ENCODE measurements at regions not wholly inside any gene's neighbourhood (a gene's known extent, or its start where the extent isn't known, plus 50 kb on each side); places are given as distances from the start of the nearest gene placed in this dataset.

GRCh38 chr11:70569996-70570692 is 171.8 kb downstream of the CTTN start:
- Histone ChIP-seq H3K4me3 (no peak overlapping the region), H3K27ac (no peak overlapping the region), H3K4me1 (replicated peaks in 1 of 2) (peaks cover 8 to 30% of the 10 kb centered on the region in 2 donors)
- 87 to 100% (median 90%) methylated on average over 1 to 12 of the region's 19 CpGs; no CpG with 5 or more reads in 3 of the 10 experiments for WGBS, 10 experiments
- ATAC-seq (replicated peaks in 6 of 8) = no peak
- in situ Hi-C loops (cut with MboI; ENCODE audit: low pct_unique_long_range_greater_than_20kb in 2 of 9, low sequenced_read_pairs in 9 of 9, unreplicated experiment in 9 of 9) = no loop called here

GRCh38 chr11:70570693-70571395 is 172.5 kb downstream of the CTTN start:
- Histone ChIP-seq H3K4me3 (no peak overlapping the region), H3K27ac (no peak overlapping the region), H3K4me1 (replicated peaks in 1 of 2) (peaks cover 8 to 34% of the 10 kb centered on the region in 2 donors)
- ATAC-seq (replicated peaks in 6 of 8) = no peak
- 44 to 100% (median 80%) methylated on average over 2 to 5 of the region's 11 CpGs; no CpG with 5 or more reads in 6 of the 10 experiments for WGBS, 10 experiments
- in situ Hi-C loops (cut with MboI; ENCODE audit: low pct_unique_long_range_greater_than_20kb in 2 of 9, low sequenced_read_pairs in 9 of 9, unreplicated experiment in 9 of 9) = no loop called here

- Histone ChIP-seq H3K4me3 (no peak overlapping the region), H3K27ac (no peak overlapping the region), H3K4me1 (replicated peaks in 1 of 2) (peaks cover 6 to 24% of the 10 kb centered on the region in 2 donors)
- 60 to 94% methylated on average over 1 to 3 of the region's 18 CpGs; no CpG with 5 or more reads in 8 of the 10 experiments for WGBS, 10 experiments
- ATAC-seq (replicated peaks in 6 of 8) = no peak
- in situ Hi-C loops (cut with MboI; ENCODE audit: low pct_unique_long_range_greater_than_20kb in 2 of 9, low sequenced_read_pairs in 9 of 9, unreplicated experiment in 9 of 9) = no loop called here
These were observed 174.6 kb downstream of the CTTN start for GRCh38 chr11:70572974-70573260.

GRCh38 chr11:70573701-70574151 is 175.4 kb downstream of the CTTN start:
- no peak overlapping the region for H3K4me3 ChIP-seq
- in situ Hi-C loops (cut with MboI; ENCODE audit: low pct_unique_long_range_greater_than_20kb in 2 of 9, low sequenced_read_pairs in 9 of 9, unreplicated experiment in 9 of 9) = no loop called here
- no peak overlapping the region for H3K27ac ChIP-seq
- WGBS, 10 experiments = 30 to 100% (median 79%) methylated on average over 2 to 5 of the region's 13 CpGs; no CpG with 5 or more reads in 4 of the 10 experiments
- no peak for ATAC-seq (replicated peaks in 6 of 8)
- H3K4me1 ChIP-seq (replicated peaks in 1 of 2) = peaks cover 2 to 16% of the 10 kb centered on the region in 2 donors

- in situ Hi-C loops (cut with MboI; ENCODE audit: low pct_unique_long_range_greater_than_20kb in 2 of 9, low sequenced_read_pairs in 9 of 9, unreplicated experiment in 9 of 9) = no loop called here
- H3K27ac ChIP-seq = no peak overlapping the region
- H3K4me3 ChIP-seq = no peak overlapping the region
- 0 to 98% (median 80%) methylated on average over 1 to 10 of the region's 12 CpGs; no CpG with 5 or more reads in 2 of the 10 experiments for WGBS, 10 experiments
- H3K4me1 ChIP-seq (replicated peaks in 1 of 2) = peaks cover 2 to 12% of the 10 kb centered on the region in 2 donors
- ATAC-seq (replicated peaks in 6 of 8) = no peak
These were observed 176.5 kb downstream of the CTTN start for GRCh38 chr11:70574725-70575347.

GRCh38 chr11:70575396-70576060 is 177.2 kb downstream of the CTTN start:
- no peak overlapping the region for H3K4me3 ChIP-seq
- peaks cover 2 to 12% of the 10 kb centered on the region in 2 donors for H3K4me1 ChIP-seq (replicated peaks in 1 of 2)
- 40 to 87% (median 55%) methylated on average over 1 to 4 of the region's 12 CpGs; no CpG with 5 or more reads in 4 of the 10 experiments for WGBS, 10 experiments
- in situ Hi-C loops (cut with MboI; ENCODE audit: low pct_unique_long_range_greater_than_20kb in 2 of 9, low sequenced_read_pairs in 9 of 9, unreplicated experiment in 9 of 9) = no loop called here
- H3K27ac ChIP-seq = no peak overlapping the region
- no peak for ATAC-seq (replicated peaks in 6 of 8)

GRCh38 chr11:70577258-70577603 is 178.9 kb downstream of the CTTN start:
- 80 to 100% methylated on average over 1 to 3 of the region's 7 CpGs; no CpG with 5 or more reads in 8 of the 10 experiments for WGBS, 10 experiments
- no peak for ATAC-seq (replicated peaks in 6 of 8)
- Histone ChIP-seq H3K27ac (peak overlapping the region in 1 of 2 donors; percentile 39), H3K4me1 (replicated peaks in 1 of 2) (peaks cover 9 to 21% of the 10 kb centered on the region in 2 donors), H3K4me3 (no peak overlapping the region)
- in situ Hi-C loops (cut with MboI; ENCODE audit: low pct_unique_long_range_greater_than_20kb in 2 of 9, low sequenced_read_pairs in 9 of 9, unreplicated experiment in 9 of 9) = no loop called here

- Histone ChIP-seq H3K4me1 (replicated peaks in 1 of 2) (peaks cover 16 to 28% of the 10 kb centered on the region in 2 donors), H3K4me3 (no peak overlapping the region), H3K27ac (no peak overlapping the region)
- WGBS, 10 experiments = 80 to 96% (median 90%) methylated on average over 2 to 4 of the region's 14 CpGs; no CpG with 5 or more reads in 7 of the 10 experiments
- in situ Hi-C loops (cut with MboI; ENCODE audit: low pct_unique_long_range_greater_than_20kb in 2 of 9, low sequenced_read_pairs in 9 of 9, unreplicated experiment in 9 of 9) = no loop called here
- ATAC-seq (replicated peaks in 6 of 8) = no peak
These were observed 179.6 kb downstream of the CTTN start for GRCh38 chr11:70577948-70578347.

GRCh38 chr11:70578371-70578770 is 180.0 kb downstream of the CTTN start:
- WGBS, 10 experiments = 40 to 100% (median 100%) methylated on average over 1 to 6 of the region's 14 CpGs; no CpG with 5 or more reads in 5 of the 10 experiments
- no peak overlapping the region for H3K27ac ChIP-seq
- ATAC-seq (replicated peaks in 6 of 8) = no peak
- H3K4me1 ChIP-seq (replicated peaks in 1 of 2) = peaks cover 20 to 32% of the 10 kb centered on the region in 2 donors
- in situ Hi-C loops (cut with MboI; ENCODE audit: low pct_unique_long_range_greater_than_20kb in 2 of 9, low sequenced_read_pairs in 9 of 9, unreplicated experiment in 9 of 9) = no loop called here
- no peak overlapping the region for H3K4me3 ChIP-seq

- Histone ChIP-seq H3K27ac (no peak overlapping the region), H3K4me1 (replicated peaks in 1 of 2) (peaks cover 23 to 37% of the 10 kb centered on the region in 2 donors), H3K4me3 (no peak overlapping the region)
- ATAC-seq (replicated peaks in 6 of 8) = no peak
- in situ Hi-C loops (cut with MboI; ENCODE audit: low pct_unique_long_range_greater_than_20kb in 2 of 9, low sequenced_read_pairs in 9 of 9, unreplicated experiment in 9 of 9) = no loop called here
- WGBS, 10 experiments = 14 to 100% (median 84%) methylated on average over 1 to 6 of the region's 9 CpGs; no CpG with 5 or more reads in 2 of the 10 experiments
These were observed 180.5 kb downstream of the CTTN start for GRCh38 chr11:70578831-70579230.

- WGBS, 10 experiments = 62 to 100% (median 94%) methylated on average over 1 to 6 of the region's 14 CpGs; no CpG with 5 or more reads in 4 of the 10 experiments
- Histone ChIP-seq H3K27ac (no peak overlapping the region), H3K4me3 (no peak overlapping the region), H3K4me1 (replicated peaks in 1 of 2) (peaks cover 29 to 41% of the 10 kb centered on the region in 2 donors)
- in situ Hi-C loops (cut with MboI; ENCODE audit: low pct_unique_long_range_greater_than_20kb in 2 of 9, low sequenced_read_pairs in 9 of 9, unreplicated experiment in 9 of 9) = no loop called here
- ATAC-seq (replicated peaks in 6 of 8) = no peak
These were observed 181.1 kb downstream of the CTTN start for GRCh38 chr11:70579316-70579955.

- in situ Hi-C loops (cut with MboI; ENCODE audit: low pct_unique_long_range_greater_than_20kb in 2 of 9, low sequenced_read_pairs in 9 of 9, unreplicated experiment in 9 of 9) = no loop called here
- no peak overlapping the region for H3K27ac ChIP-seq
- H3K4me1 ChIP-seq (replicated peaks in 1 of 2) = peaks cover 32 to 47% of the 10 kb centered on the region in 2 donors
- H3K4me3 ChIP-seq = no peak overlapping the region
- no peak for ATAC-seq (replicated peaks in 6 of 8)
- WGBS, 10 experiments = 52 to 100% (median 80%) methylated on average over 1 to 12 of the region's 25 CpGs; no CpG with 5 or more reads in 3 of the 10 experiments
These were observed 181.9 kb downstream of the CTTN start for GRCh38 chr11:70580036-70580805.
